OCI-LY7 (cell line): ENCODE measurements at regions not wholly inside any gene's neighbourhood (a gene's known extent, or its start where the extent isn't known, plus 50 kb on each side); places are given as distances from the start of the nearest gene placed in this dataset.

Experiments
- BruUV-seq: library from RNA; stranded (reverse); fragments of 400-500 nt; replicated peaks from 2 replicates; lab custom pipeline; 2021; lab: Mats Ljungman, UMichigan
- CTCF ChIA-PET: fragments of 300-600 bp; sonication (Branson Sonifier 250); formaldehyde crosslinking; loops from one replicate; lab custom pipeline; 2022; ENCODE audit warnings: antibody characterized with exemption; ENCODE audit not compliant: unreplicated experiment; lab: Charles Lee
- POLR2A ChIA-PET: fragments of 300-600 bp; sonication (Branson Sonifier 250); formaldehyde crosslinking; loops from one replicate; lab custom pipeline; 2022; ENCODE audit warnings: antibody characterized with exemption; lab: Charles Lee
- DNase-seq: peaks from one replicate; pipeline ENCODE4 v3.0.0-alpha.2; 2015; ENCODE audit warnings: low spot score
- H2AFZ ChIP-seq: fragments of 200-600 bp; sonication (generic), shearing (Covaris generic); 2 replicates; pipeline ENCODE4 v1.6.1; 2014; ENCODE audit warnings: mild to moderate bottlenecking, antibody characterized with exemption, low read length, moderate library complexity
- H3K27ac ChIP-seq: fragments of 200-600 bp; sonication (generic); 2 replicates; pipeline ENCODE4 v1.5.1; 2014; ENCODE audit warnings: mixed run types, low read depth, mild to moderate bottlenecking, moderate library complexity, low read length, inconsistent platforms; ENCODE audit not compliant: poor library complexity, severe bottlenecking
- H3K36me3 ChIP-seq: fragments of 200-600 bp; sonication (generic); 2 replicates; pipeline ENCODE4 v1.6.1; 2014; ENCODE audit warnings: mild to moderate bottlenecking, antibody characterized with exemption, low read length, moderate library complexity, mixed read lengths; ENCODE audit not compliant: insufficient read depth
- H3K4me1 ChIP-seq: fragments of 200-600 bp; sonication (generic); 2 replicates; pipeline ENCODE4 v1.5.1; 2014; ENCODE audit warnings: mild to moderate bottlenecking, low read length; ENCODE audit not compliant: insufficient read depth, poor library complexity, severe bottlenecking
- H3K4me2 ChIP-seq: fragments of 200-600 bp; sonication (generic); 2 replicates; pipeline ENCODE4 v1.6.1; 2014; ENCODE audit warnings: mild to moderate bottlenecking, low read length
- H3K4me3 ChIP-seq: fragments of 200-600 bp; sonication (generic); 2 replicates; pipeline ENCODE4 v1.5.1; 2014; ENCODE audit warnings: mild to moderate bottlenecking, low read depth, low read length; ENCODE audit not compliant: poor library complexity, severe bottlenecking
- H3K79me2 ChIP-seq: fragments of 200-600 bp; sonication (generic); 2 replicates; pipeline ENCODE4 v1.6.1; 2016; ENCODE audit warnings: low read depth, mild to moderate bottlenecking, low read length, moderate library complexity, mixed read lengths; ENCODE audit not compliant: insufficient read depth
- H3K9me2 ChIP-seq: fragments of 200-600 bp; sonication (generic); 2 replicates; pipeline ENCODE4 v1.6.1; 2016; ENCODE audit warnings: mild to moderate bottlenecking, low read length, mixed read lengths; ENCODE audit not compliant: insufficient read depth
- H3K9me3 ChIP-seq: fragments of 200-600 bp; sonication (generic); 2 replicates; pipeline ENCODE4 v1.6.1; 2014; ENCODE audit warnings: mild to moderate bottlenecking, mixed run types, low read length, mixed read lengths
- H4K20me1 ChIP-seq: fragments of 200-600 bp; sonication (generic); 2 replicates; pipeline ENCODE4 v1.6.1; 2014; ENCODE audit warnings: mild to moderate bottlenecking, antibody characterized with exemption, low read length, moderate library complexity, mixed read lengths; ENCODE audit not compliant: insufficient read depth
- CTCF ChIP-seq: fragments of 200-600 bp; sonication (generic); conservative IDR thresholded peaks from 2 replicates; pipeline ENCODE4 v1.5.1; 2014; ENCODE audit warnings: mild to moderate bottlenecking, antibody characterized with exemption, low read length, moderate library complexity, mixed read lengths
- EZH2phosphoT487 ChIP-seq: fragments of 200-600 bp; sonication (generic); IDR thresholded peaks from 2 replicates; pipeline ENCODE4 v1.6.1; 2018; ENCODE audit warnings: low read depth, borderline replicate concordance, mild to moderate bottlenecking, mixed run types, antibody characterized with exemption, low read length, moderate library complexity, mixed read lengths
- intact Hi-C: fragments of 100-400 bp; cut with micrococcal nuclease; formaldehyde crosslinking; loops from one replicate; pipeline ENCODE4 v1.10.0; 2022; ENCODE audit not compliant: unreplicated experiment

GRCh38 chr3:59335338-59335737 is 285.5 kb upstream of the CFAP20DC start:
- no peak for TF ChIP-seq EZH2phosphoT487
- TF ChIP-seq CTCF: no peak
- no peak overlapping the region for H3K27ac ChIP-seq
- ChIA-PET POLR2A (no interaction called here), CTCF (no interaction called here)
- H3K4me3 ChIP-seq: no peak overlapping the region
- no peak overlapping the region for H2AFZ ChIP-seq
- H3K79me2 ChIP-seq: no peaks in the 10 kb centered on the region
- H3K36me3 ChIP-seq: no peaks in the 10 kb centered on the region
- no peak for DNase-seq
- no peaks in the 10 kb centered on the region for H3K4me1 ChIP-seq
- intact Hi-C loops: no loop called here
- H3K9me3 ChIP-seq: no peaks in the 10 kb centered on the region
- H3K4me2 ChIP-seq: no peak overlapping the region
- no peaks in the 10 kb centered on the region for H3K9me2 ChIP-seq
- no TSS peak for BruUV-seq
- no peaks in the 10 kb centered on the region for H4K20me1 ChIP-seq

- Histone ChIP-seq H3K27ac (no peak overlapping the region), H3K4me2 (no peak overlapping the region), H3K4me3 (no peak overlapping the region), H4K20me1 (no peaks in the 10 kb centered on the region), H3K79me2 (no peaks in the 10 kb centered on the region), H3K9me2 (no peaks in the 10 kb centered on the region), H3K36me3 (no peaks in the 10 kb centered on the region), H2AFZ (no peak overlapping the region), H3K9me3 (no peaks in the 10 kb centered on the region), H3K4me1 (no peaks in the 10 kb centered on the region)
- ChIA-PET POLR2A (no interaction called here), CTCF (no interaction called here)
- no TSS peak for BruUV-seq
- intact Hi-C loops: no loop called here
- DNase-seq: no peak
- no peak for TF ChIP-seq EZH2phosphoT487
- TF ChIP-seq CTCF: no peak
These were observed 284.8 kb upstream of the CFAP20DC start for GRCh38 chr3:59334585-59334984.

- ChIA-PET POLR2A (interaction anchor here (0.7 kb wide), 1 partner anchor 307 kb away, joined by 4 read pairs; no protein-coding TSS in a partner anchor), CTCF (no interaction called here)
- H2AFZ ChIP-seq: no peak overlapping the region
- H3K9me3 ChIP-seq: no peaks in the 10 kb centered on the region
- TF ChIP-seq EZH2phosphoT487 (no peak), CTCF (no peak)
- no peaks in the 10 kb centered on the region for H3K79me2 ChIP-seq
- H4K20me1 ChIP-seq: no peaks in the 10 kb centered on the region
- no TSS peak for BruUV-seq
- H3K36me3 ChIP-seq: no peaks in the 10 kb centered on the region
- no peak overlapping the region for H3K4me3 ChIP-seq
- intact Hi-C loops: loop anchor here (10.0 kb wide), 1 partner anchor 113 kb away; no protein-coding TSS in a partner anchor
- H3K27ac ChIP-seq: no peak overlapping the region
- no peaks in the 10 kb centered on the region for H3K4me1 ChIP-seq
- no peaks in the 10 kb centered on the region for H3K9me2 ChIP-seq
- no peak overlapping the region for H3K4me2 ChIP-seq
- no peak for DNase-seq
These were observed 277.6 kb upstream of the CFAP20DC start for GRCh38 chr3:59327376-59327808.
